IPS-18a (cell line): ENCODE measurements at regions not wholly inside any gene's neighbourhood (a gene's known extent, or its start where the extent isn't known, plus 50 kb on each side); places are given as distances from the start of the nearest gene placed in this dataset.

Experiments
- H3K27ac ChIP-seq: one replicate; pipeline ENCODE4 v1.5.1; 2013; ENCODE audit warnings: low read length
- H3K27me3 ChIP-seq: one replicate; pipeline ENCODE4 v1.6.1; 2013; ENCODE audit warnings: mild to moderate bottlenecking, low read length; ENCODE audit not compliant: control insufficient read depth, insufficient read depth
- H3K36me3 ChIP-seq: one replicate; pipeline ENCODE4 v1.6.1; 2013; ENCODE audit warnings: low read depth, low read length; ENCODE audit not compliant: control insufficient read depth
- H3K4me1 ChIP-seq: one replicate; pipeline ENCODE4 v1.6.1; 2013; ENCODE audit warnings: low read depth, low read length; ENCODE audit not compliant: control insufficient read depth
- H3K4me3 ChIP-seq: one replicate; pipeline ENCODE4 v1.5.1; 2013; ENCODE audit warnings: low read length
- H3K9ac ChIP-seq: one replicate; pipeline ENCODE4 v1.6.1; 2013; ENCODE audit warnings: mild to moderate bottlenecking, low read length, moderate library complexity
- H3K9me3 ChIP-seq: one replicate; pipeline ENCODE4 v1.6.1; 2013; ENCODE audit warnings: low read depth, low read length; ENCODE audit not compliant: control insufficient read depth

- Histone ChIP-seq H3K4me3 (no peak overlapping the region), H3K36me3 (no peaks in the 10 kb centered on the region), H3K9me3 (no peaks in the 10 kb centered on the region), H3K9ac (no peak overlapping the region), H3K4me1 (no peaks in the 10 kb centered on the region), H3K27ac (no peak overlapping the region), H3K27me3 (no peaks in the 10 kb centered on the region)
These were observed 197.3 kb downstream of the ZBTB18 start for GRCh38 chr1:244248426-244248825.

DNA sequence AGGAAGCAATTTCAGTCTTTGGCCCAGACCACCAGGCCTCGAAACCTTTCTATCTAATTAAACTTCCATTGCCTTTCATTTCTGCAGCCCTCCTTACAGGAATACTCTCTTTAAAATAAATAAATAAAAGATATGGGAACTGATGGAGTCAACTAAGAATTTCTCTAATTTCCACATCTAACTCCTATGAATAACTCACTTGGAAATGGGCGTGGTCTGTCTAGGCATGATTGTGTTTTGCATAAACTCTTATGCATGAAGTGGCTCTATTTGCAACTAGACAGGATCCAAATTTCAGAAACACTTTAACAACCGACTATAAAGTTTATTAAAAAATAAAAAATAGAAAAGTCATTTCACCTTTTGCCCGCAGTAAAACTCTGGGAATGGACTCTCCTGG, 199.5 kb downstream of the ADSS2 start:
- H3K4me1 ChIP-seq: peaks cover 5% of the 10 kb centered on the region
- no peak overlapping the region for H3K4me3 ChIP-seq
- H3K27ac ChIP-seq: no peak overlapping the region
- no peak overlapping the region for H3K9ac ChIP-seq
- H3K36me3 ChIP-seq: no peaks in the 10 kb centered on the region
- no peaks in the 10 kb centered on the region for H3K27me3 ChIP-seq
- no peaks in the 10 kb centered on the region for H3K9me3 ChIP-seq

DNA sequence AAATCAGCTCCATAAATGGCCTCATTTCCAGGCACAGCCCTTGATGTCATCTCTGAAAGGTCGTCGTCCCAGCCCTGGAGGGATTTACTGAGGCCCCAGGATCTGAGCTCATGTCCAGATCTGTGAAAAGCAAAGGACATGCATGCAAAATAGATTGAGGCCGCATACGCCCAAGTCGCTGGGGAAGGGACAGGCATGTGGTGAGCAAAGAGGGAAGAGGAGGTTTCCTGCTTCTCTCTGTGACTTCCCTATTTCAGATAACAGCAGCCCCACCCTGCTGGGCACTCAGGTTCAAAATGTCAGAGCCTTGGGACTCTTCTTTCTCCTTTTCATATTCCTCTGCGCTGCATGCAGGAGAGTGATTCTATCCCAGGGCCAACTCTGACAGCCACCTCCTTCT, 197.2 kb downstream of the ADSS2 start:
- no peaks in the 10 kb centered on the region for H3K27me3 ChIP-seq
- no peaks in the 10 kb centered on the region for H3K9me3 ChIP-seq
- peaks cover 5% of the 10 kb centered on the region for H3K4me1 ChIP-seq
- H3K27ac ChIP-seq: no peak overlapping the region
- no peaks in the 10 kb centered on the region for H3K36me3 ChIP-seq
- H3K4me3 ChIP-seq: no peak overlapping the region
- H3K9ac ChIP-seq: no peak overlapping the region

GRCh38 chr1:244255426-244255965, 196.2 kb downstream of the ADSS2 start:
- Histone ChIP-seq H3K27me3 (no peaks in the 10 kb centered on the region), H3K4me1 (peaks cover 5% of the 10 kb centered on the region), H3K36me3 (no peaks in the 10 kb centered on the region), H3K4me3 (no peak overlapping the region), H3K27ac (no peak overlapping the region), H3K9ac (no peak overlapping the region), H3K9me3 (no peaks in the 10 kb centered on the region)

DNA sequence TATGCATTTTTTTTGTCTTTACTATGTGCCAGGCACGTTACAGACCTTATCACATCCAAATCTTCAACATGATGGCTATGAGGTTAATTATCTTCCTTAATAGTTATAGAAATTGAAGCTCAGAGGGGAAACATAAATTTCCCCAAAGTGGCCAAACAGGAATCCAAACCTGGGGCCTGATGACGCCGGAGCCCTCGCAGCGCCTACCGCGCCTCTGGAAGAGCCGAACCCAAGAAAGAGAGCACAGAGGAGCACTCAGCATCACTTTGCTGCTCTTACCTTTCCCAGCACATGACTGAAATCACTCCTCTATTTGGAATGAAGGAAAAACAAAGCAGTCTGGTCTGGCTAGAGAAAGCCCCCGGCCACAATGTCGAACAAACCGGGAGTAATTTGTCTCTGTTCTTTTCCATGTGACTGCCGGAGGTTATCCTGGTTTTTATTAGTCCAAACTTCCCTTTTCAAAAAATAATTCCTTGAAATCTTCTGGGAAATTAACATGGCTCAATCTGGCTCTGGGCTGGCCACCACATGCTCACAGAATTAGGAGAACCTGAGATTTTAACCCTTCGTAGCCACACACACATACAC, 195.5 kb downstream of the ADSS2 start:
- Histone ChIP-seq H3K27me3 (no peaks in the 10 kb centered on the region), H3K27ac (no peak overlapping the region), H3K4me1 (peaks cover 5% of the 10 kb centered on the region), H3K9me3 (no peaks in the 10 kb centered on the region), H3K36me3 (no peaks in the 10 kb centered on the region), H3K4me3 (no peak overlapping the region), H3K9ac (no peak overlapping the region)

- no peak overlapping the region for H3K4me3 ChIP-seq
- no peaks in the 10 kb centered on the region for H3K27me3 ChIP-seq
- H3K36me3 ChIP-seq: no peaks in the 10 kb centered on the region
- no peak overlapping the region for H3K27ac ChIP-seq
- H3K9ac ChIP-seq: no peak overlapping the region
- H3K4me1 ChIP-seq: no peaks in the 10 kb centered on the region
- no peaks in the 10 kb centered on the region for H3K9me3 ChIP-seq
These were observed 187.5 kb downstream of the ADSS2 start for GRCh38 chr1:244264163-244264562.

DNA sequence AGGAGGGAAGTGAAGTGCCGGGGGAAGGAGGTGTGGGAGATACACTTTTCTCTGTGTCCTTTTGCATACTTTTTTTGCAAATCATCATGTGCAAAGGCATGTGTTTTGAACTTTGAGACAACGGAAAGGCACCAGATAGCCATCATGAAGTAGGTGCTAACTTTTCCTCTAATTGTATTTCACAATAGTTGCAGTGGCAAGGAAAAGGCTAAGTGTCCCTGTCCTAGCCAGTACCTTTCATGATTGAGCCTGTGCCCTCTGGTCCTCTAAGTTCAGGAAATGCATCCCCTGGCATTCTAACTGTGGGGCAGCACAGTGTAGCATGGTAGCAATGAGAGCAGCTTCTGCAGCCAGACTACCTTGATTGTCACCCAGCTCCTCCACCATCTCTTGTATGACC, 186.2 kb downstream of the ADSS2 start:
- H3K9me3 ChIP-seq: no peaks in the 10 kb centered on the region
- no peak overlapping the region for H3K4me3 ChIP-seq
- H3K36me3 ChIP-seq: no peaks in the 10 kb centered on the region
- no peaks in the 10 kb centered on the region for H3K27me3 ChIP-seq
- no peak overlapping the region for H3K27ac ChIP-seq
- no peak overlapping the region for H3K9ac ChIP-seq
- H3K4me1 ChIP-seq: no peaks in the 10 kb centered on the region

DNA sequence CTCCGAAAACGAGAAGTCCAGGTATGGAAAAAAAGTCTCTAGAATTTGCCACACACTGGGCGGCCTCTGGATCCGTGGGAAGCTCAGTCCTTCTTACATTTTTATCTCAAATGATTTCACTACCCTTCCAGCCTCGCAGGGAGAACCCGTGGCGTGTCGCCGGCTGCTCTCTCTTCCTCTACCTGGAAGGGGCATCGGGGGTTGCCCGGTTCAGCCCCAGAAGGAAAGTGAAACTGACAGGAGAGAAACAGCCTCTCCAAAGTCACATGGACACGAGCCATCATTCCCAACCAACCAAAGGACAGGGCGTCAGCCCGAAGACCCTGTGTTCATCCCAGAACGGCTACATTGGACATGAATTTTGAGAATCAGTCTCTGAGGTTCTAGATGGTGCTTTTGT, 182.5 kb downstream of the ADSS2 start:
- no peak overlapping the region for H3K9ac ChIP-seq
- no peaks in the 10 kb centered on the region for H3K9me3 ChIP-seq
- no peak overlapping the region for H3K4me3 ChIP-seq
- H3K4me1 ChIP-seq: peaks cover 4% of the 10 kb centered on the region
- no peaks in the 10 kb centered on the region for H3K27me3 ChIP-seq
- no peak overlapping the region for H3K27ac ChIP-seq
- no peaks in the 10 kb centered on the region for H3K36me3 ChIP-seq

DNA sequence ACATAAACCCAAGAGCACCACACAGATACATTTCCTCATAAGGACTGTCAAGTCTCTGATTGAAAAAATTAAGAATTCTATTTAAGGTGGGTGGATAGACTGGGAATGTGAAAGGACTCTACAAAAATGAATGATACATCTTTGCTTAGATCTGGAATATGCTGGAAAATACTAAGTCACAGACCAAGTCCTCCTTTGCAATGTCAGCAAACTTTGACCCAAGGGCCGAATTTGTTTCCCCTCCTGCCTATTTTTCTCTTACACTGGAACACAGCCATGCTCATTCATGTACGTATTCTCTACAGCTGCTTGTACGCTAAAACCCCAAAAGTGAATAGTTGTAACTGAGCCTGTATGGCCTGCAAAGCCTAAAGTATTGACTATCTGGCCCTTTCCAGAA, 180.7 kb downstream of the ADSS2 start:
- H3K4me1 ChIP-seq: peaks cover 4% of the 10 kb centered on the region
- no peak overlapping the region for H3K4me3 ChIP-seq
- H3K27ac ChIP-seq: no peak overlapping the region
- no peaks in the 10 kb centered on the region for H3K36me3 ChIP-seq
- no peaks in the 10 kb centered on the region for H3K27me3 ChIP-seq
- H3K9ac ChIP-seq: no peak overlapping the region
- H3K9me3 ChIP-seq: no peaks in the 10 kb centered on the region

DNA sequence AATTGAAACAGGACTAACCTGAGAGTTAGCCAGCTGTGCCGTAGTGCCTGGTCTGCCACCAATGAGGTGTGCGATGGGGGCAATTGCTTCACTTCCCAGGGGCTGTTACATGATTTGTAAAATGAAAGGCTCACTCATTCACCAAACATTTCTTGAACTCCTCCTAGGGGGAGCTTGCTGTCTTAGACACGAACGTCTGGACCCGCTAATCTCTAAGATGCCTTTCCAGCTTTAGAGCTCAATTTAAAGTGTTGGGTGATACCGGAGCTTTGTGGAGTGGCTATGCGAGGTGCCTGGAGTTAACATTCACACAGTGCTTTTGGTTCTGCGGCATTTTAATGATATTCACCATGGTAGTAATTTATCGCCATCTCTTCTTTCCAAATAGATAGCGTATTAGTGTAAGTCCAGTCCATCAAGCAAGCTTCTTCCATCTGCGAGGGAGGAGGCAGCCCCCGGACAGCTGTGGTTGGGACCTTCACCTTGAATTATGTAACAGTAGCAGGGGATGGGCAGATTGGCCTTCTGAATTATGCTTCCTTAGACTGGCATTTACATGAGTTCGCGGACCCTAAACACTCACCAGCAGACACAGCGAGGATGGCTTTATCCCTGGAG, 179.9 kb downstream of the ADSS2 start:
- H3K27ac ChIP-seq: no peak overlapping the region
- H3K9me3 ChIP-seq: no peaks in the 10 kb centered on the region
- H3K4me1 ChIP-seq: peaks cover 4% of the 10 kb centered on the region
- H3K27me3 ChIP-seq: no peaks in the 10 kb centered on the region
- no peaks in the 10 kb centered on the region for H3K36me3 ChIP-seq
- no peak overlapping the region for H3K9ac ChIP-seq
- no peak overlapping the region for H3K4me3 ChIP-seq

DNA sequence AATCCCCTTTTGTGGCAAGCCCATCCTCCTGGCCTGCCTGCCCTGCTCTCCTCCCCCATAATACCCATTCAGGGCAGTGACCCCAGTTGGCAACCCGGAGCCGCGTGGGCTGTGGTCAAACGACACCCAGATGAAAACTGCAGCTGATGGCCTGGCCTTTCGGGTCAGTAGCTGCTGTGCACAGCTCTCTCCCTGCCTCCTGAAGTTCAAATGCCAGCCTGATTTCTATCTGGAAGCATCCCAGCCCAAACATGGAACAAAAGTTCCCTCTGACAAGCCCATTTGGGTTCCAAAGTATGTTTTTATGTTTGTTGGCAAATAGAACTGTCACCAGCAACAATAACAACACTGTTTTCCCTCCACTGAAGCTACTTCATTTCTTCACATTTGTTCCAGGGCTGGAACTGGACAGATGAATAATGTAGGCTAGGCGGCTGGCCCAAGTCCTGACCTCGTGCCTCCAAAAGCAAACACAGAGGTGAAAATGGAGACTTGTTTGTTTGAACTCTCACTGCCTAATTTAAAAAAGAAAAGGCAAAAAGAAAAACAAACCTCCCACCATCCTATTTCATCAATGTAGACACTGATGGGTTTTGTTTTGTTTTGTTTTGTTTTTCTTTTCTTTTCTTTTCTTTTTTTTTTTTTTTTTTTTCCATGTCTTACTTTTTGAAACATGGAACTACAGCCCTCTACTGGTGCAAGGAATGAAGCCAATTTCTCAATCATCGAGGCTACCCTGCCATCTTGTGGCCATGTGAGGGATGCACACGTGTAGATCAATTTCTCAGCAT, 179.0 kb downstream of the ADSS2 start:
- Histone ChIP-seq H3K27ac (no peak overlapping the region), H3K9ac (no peak overlapping the region), H3K9me3 (no peaks in the 10 kb centered on the region), H3K4me3 (no peak overlapping the region), H3K36me3 (no peaks in the 10 kb centered on the region), H3K4me1 (peaks cover 4% of the 10 kb centered on the region), H3K27me3 (no peaks in the 10 kb centered on the region)
